Panc1 (cell line): ENCODE measurements at regions not wholly inside any gene's neighbourhood (a gene's known extent, or its start where the extent isn't known, plus 50 kb on each side); places are given as distances from the start of the nearest gene placed in this dataset.

Source experiments
- ATAC-seq: fragments of 200-7000 bp; cut with Tn5 transposase; 2 replicates; pipeline ENCODE4 v1.9.1; 2020; ENCODE audit warnings: mild to moderate bottlenecking, moderate library complexity
- BruUV-seq: library from RNA; stranded (reverse); fragments of 400-500 nt; replicated peaks from 2 replicates; lab custom pipeline; 2021; lab: Mats Ljungman, UMichigan
- CTCF ChIA-PET: fragments of 300-600 bp; sonication (Branson Sonifier 250); formaldehyde crosslinking; loops from one replicate; lab custom pipeline; 2022; ENCODE audit warnings: antibody characterized with exemption; lab: Charles Lee
- POLR2A ChIA-PET: fragments of 300-600 bp; sonication (Branson Sonifier 250); formaldehyde crosslinking; loops from one replicate; lab custom pipeline; 2022; ENCODE audit warnings: antibody characterized with exemption; lab: Charles Lee
- DNase-seq: peaks from one replicate; pipeline ENCODE4 v3.0.0-alpha.2; 2010; ENCODE audit warnings: low read depth, low spot score
- H3K27ac ChIP-seq: 2 replicates; pipeline ENCODE4 v1.5.1; 2011; ENCODE audit warnings: mild to moderate bottlenecking, low read length, inconsistent platforms
- H3K27me3 ChIP-seq: fragments of 200-500 bp; sonication (Bioruptor generic); 2 replicates; pipeline ENCODE4 v1.6.0; 2014; ENCODE audit warnings: low read length, inconsistent platforms; ENCODE audit not compliant: control insufficient read depth, insufficient read depth
- H3K36me3 ChIP-seq: fragments of 200-500 bp; sonication (Bioruptor generic); 2 replicates; pipeline ENCODE4 v1.5.1; 2014; ENCODE audit warnings: inconsistent platforms, mild to moderate bottlenecking, low read length, moderate library complexity; ENCODE audit not compliant: control insufficient read depth, insufficient read depth
- H3K4me1 ChIP-seq: 2 replicates; pipeline ENCODE4 v1.5.1; 2011; ENCODE audit warnings: inconsistent platforms, mild to moderate bottlenecking, low read length, moderate library complexity; ENCODE audit not compliant: control insufficient read depth, insufficient read depth
- H3K4me3 ChIP-seq, 2 experiments: 2 replicates each; pipeline ENCODE4 v1.5.1; 2011 to 2012; ENCODE audit warnings: low read depth in 2 of 2, low read length in 2 of 2, mild to moderate bottlenecking in 2 of 2, inconsistent platforms in 1 of 2, moderate library complexity in 1 of 2
- H3K9me3 ChIP-seq: fragments of 200-500 bp; sonication (Bioruptor generic); 2 replicates; pipeline ENCODE4 v1.5.1; 2014; ENCODE audit warnings: low read depth, mild to moderate bottlenecking, inconsistent platforms, low read length, moderate library complexity; ENCODE audit not compliant: control insufficient read depth, insufficient read depth
- CTCF ChIP-seq: fragments of 450-650 bp; IDR thresholded peaks from 2 replicates; pipeline ENCODE4 v1.5.1; 2017; ENCODE audit warnings: mild to moderate bottlenecking
- POLR2AphosphoS5 ChIP-seq: IDR thresholded peaks from 2 replicates; pipeline ENCODE4 v1.6.1; 2012; ENCODE audit warnings: mild to moderate bottlenecking, low read depth, low read length, moderate library complexity
- REST ChIP-seq, 2 experiments: IDR thresholded peaks; 2 replicates each; pipeline ENCODE4 v1.6.1; 2011 to 2012; ENCODE audit warnings: low read depth in 2 of 2, control low read depth in 1 of 2, low read length in 1 of 2, mild to moderate bottlenecking in 1 of 2, moderate library complexity in 1 of 2; ENCODE audit not compliant: insufficient read depth in 1 of 2
- SIN3A ChIP-seq: IDR thresholded peaks from 2 replicates; pipeline ENCODE4 v1.6.1; 2012; ENCODE audit warnings: low read depth, mild to moderate bottlenecking, low read length, moderate library complexity, borderline replicate concordance; ENCODE audit not compliant: insufficient read depth
- TCF7L2 ChIP-seq: IDR thresholded peaks from 2 replicates; pipeline ENCODE4 v1.6.1; 2011; ENCODE audit warnings: mild to moderate bottlenecking, low read depth, low read length, inconsistent platforms
- in situ Hi-C: cut with HindIII; loops from 2 replicates; pipeline ENCODE4 v1.10.0; 2016; ENCODE audit warnings: low sequenced_read_pairs, low pct_unique_long_range_greater_than_20kb
- intact Hi-C: fragments of 100-400 bp; cut with micrococcal nuclease; formaldehyde crosslinking; loops from one replicate; pipeline ENCODE4 v1.10.0; 2022; ENCODE audit not compliant: unreplicated experiment

- in situ Hi-C loops = no loop called here
- CTCF ChIA-PET = no interaction called here
- H3K27ac ChIP-seq = peak overlapping the region; percentile 48; the same call in 1 of the 2 replicates
- H3K4me1 ChIP-seq = peaks cover 8% of the 10 kb centered on the region; the same call in 1 of the 2 replicates
- H3K36me3 ChIP-seq = no peaks in the 10 kb centered on the region
- no peak for TF ChIP-seq POLR2AphosphoS5
- no peak for TF ChIP-seq CTCF
- TF ChIP-seq SIN3A = no peak
- TF ChIP-seq TCF7L2 = no peak
- no peak for TF ChIP-seq REST (IDR thresholded peaks at IDR 0.05; ENCODE audit: insufficient read depth in 1 of 2, low read depth in 2 of 2, low read length in 1 of 2)
- BruUV-seq = no TSS peak
- POLR2A ChIA-PET = interaction anchor here (0.5 kb wide), 1 partner anchor 652 kb away, joined by 14 read pairs; no protein-coding TSS in a partner anchor
- H3K9me3 ChIP-seq = no peaks in the 10 kb centered on the region
- DNase-seq (no peak), ATAC-seq (no peak)
- no peak overlapping the region for H3K4me3 ChIP-seq
- no peaks in the 10 kb centered on the region for H3K27me3 ChIP-seq
- intact Hi-C loops = no loop called here
Measured at GRCh38 chr12:42761086-42761485, 171.5 kb upstream of the PRICKLE1 start.

- no peak for DNase-seq
- no peak for ATAC-seq
- Histone ChIP-seq H3K4me3 (no peak overlapping the region), H3K9me3 (no peaks in the 10 kb centered on the region), H3K36me3 (no peaks in the 10 kb centered on the region), H3K27ac (no peak overlapping the region), H3K4me1 (peaks cover 8% of the 10 kb centered on the region; the same call in 1 of the 2 replicates), H3K27me3 (no peaks in the 10 kb centered on the region)
- intact Hi-C loops = no loop called here
- POLR2A ChIA-PET = interaction anchor here (0.6 kb wide), 1 partner anchor 11 kb away, joined by 4 read pairs; no protein-coding TSS in a partner anchor
- in situ Hi-C loops = no loop called here
- TF ChIP-seq SIN3A = no peak
- CTCF ChIA-PET = interaction anchor here (0.6 kb wide), 1 partner anchor 17 kb away, joined by 4 read pairs; no protein-coding TSS in a partner anchor
- no TSS peak for BruUV-seq
Measured at GRCh38 chr12:42760550-42760949, 171.0 kb upstream of the PRICKLE1 start.

GRCh38 chr12:42759622-42760273, 170.2 kb upstream of the PRICKLE1 start:
- H3K36me3 ChIP-seq = no peaks in the 10 kb centered on the region
- H3K4me3 ChIP-seq = no peak overlapping the region
- DNase-seq (no peak), ATAC-seq (no peak)
- in situ Hi-C loops = no loop called here
- H3K9me3 ChIP-seq = no peaks in the 10 kb centered on the region
- intact Hi-C loops = no loop called here
- TF ChIP-seq REST (IDR thresholded peaks at IDR 0.05; ENCODE audit: insufficient read depth in 1 of 2, low read depth in 2 of 2, low read length in 1 of 2) = no peak
- no peak for TF ChIP-seq TCF7L2
- TF ChIP-seq POLR2AphosphoS5 = no peak
- no peak for TF ChIP-seq CTCF
- no peak for TF ChIP-seq SIN3A
- peaks cover 8% of the 10 kb centered on the region; the same call in 1 of the 2 replicates for H3K4me1 ChIP-seq
- POLR2A ChIA-PET = no interaction called here
- no TSS peak for BruUV-seq
- CTCF ChIA-PET = interaction anchor here (0.6 kb wide), 1 partner anchor 16 kb away, joined by 4 read pairs; no protein-coding TSS in a partner anchor
- H3K27me3 ChIP-seq = no peaks in the 10 kb centered on the region
- H3K27ac ChIP-seq = no peak overlapping the region
